ENCODE measurements at regions not wholly inside any gene's neighbourhood (a gene's known extent, or its start where the extent isn't known, plus 50 kb on each side); places are given as distances from the start of the nearest gene placed in this dataset.
"Not testable (repeated sequence)": the region's sequence is repeated elsewhere in the genome, so short reads cannot be mapped to it uniquely, and the experiment has no call there.

DNA sequence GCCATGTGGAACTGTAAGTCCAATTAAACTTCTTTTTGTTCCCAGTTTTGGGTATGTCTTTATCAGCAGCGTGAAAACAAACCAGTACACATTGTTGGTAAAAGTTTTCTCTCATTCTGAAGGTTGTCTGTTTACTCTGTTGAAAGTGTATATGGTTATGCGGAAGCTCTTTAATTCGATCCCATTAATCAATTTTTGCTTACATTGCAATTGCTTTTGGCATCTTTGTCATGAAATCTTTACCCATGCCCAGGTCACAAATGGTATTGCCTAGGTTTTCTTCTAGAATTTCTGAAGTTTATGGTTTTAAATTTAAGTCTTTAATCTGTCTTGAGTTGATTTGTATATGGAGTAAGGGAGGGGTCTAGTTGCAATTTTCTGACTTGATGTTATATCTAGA lies 1901.9 kb downstream of the MAT2B start:
- no peak for DNase-seq (ENCODE audit: low read depth)

DNA sequence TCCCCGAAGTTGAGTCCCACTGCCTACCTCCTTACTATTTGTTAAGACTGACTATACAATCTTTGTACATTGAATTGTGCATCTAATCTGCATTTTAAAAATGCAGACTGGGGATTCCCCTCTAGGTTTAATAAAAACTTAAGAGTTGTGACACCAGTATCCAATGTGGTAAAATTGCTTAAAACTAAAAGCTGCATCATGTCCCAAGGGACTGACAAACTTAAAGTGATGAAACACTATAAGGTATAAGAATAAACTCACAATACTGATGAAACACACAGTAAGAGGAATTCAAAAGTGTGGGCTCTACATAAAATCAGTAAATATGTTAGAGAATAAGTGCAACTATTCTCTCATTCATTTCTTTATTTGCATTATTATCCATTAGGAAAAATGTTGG lies 1905.1 kb downstream of the MAT2B start:
- no peak for DNase-seq (ENCODE audit: low read depth)

DNA sequence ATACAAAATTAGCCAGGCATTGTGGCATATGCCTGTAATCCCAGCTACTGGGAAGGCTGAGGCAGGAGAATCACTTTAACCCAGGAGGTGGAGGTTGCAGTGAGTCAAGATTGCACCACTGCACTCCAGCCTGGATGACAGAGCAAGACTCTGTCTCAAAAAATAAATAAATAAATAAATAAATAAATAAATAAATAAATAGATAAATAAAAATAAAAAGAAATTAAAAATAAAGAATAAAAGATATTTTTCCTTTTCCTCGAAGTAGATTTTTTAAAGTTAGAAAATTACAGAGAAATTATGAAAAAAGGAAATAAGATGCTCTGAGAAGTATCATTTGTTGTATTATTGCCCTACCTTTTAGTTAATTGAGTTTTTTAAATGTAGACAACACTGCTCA lies 1906.1 kb downstream of the MAT2B start:
- DNase-seq (ENCODE audit: low read depth): not testable (repeated sequence)

DNA sequence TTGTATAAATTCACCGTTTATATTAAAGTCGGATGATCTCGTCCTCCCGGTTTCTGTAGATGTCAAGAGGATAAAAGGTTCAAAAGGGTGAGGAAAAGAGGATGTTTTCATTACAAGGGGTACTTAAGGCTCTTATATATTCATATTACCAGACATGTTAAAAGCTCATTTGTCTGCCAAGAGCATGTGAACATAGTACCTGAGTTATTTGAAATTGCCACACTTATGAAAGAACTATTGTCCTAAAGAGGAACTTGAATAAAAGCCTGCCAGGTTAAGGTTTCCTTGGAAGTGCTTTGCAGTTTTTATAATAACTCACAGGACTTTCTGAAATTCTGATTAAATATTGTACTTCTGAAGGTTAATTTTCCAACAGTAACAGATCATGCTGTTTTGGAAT lies 1915.1 kb downstream of the MAT2B start:
- DNase-seq (ENCODE audit: low read depth): no peak

- DNase-seq (ENCODE audit: low read depth): no peak
Observed at GRCh38 chr5:165423697-165424299, 1918.4 kb downstream of the MAT2B start.

DNA sequence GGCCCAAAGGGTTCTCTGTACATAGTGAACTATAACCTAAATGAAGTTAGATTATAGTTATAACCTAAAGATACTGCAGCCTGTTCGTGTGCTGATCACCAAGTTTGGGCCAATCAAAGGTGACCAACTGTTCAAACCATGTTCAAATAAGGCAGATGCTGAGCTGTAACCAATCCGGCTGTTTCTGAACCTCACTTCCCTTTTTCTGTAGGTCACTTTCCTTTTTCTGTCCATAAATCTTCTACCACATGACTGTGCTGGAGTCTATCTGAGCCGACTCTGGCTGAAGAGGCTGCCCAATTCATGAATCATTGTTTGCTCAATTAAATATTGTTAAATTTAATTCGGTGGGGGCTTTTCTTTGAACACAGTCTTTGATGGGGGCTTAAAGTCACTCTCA lies 1920.2 kb downstream of the MAT2B start:
- DNase-seq (ENCODE audit: low read depth): no peak

DNA sequence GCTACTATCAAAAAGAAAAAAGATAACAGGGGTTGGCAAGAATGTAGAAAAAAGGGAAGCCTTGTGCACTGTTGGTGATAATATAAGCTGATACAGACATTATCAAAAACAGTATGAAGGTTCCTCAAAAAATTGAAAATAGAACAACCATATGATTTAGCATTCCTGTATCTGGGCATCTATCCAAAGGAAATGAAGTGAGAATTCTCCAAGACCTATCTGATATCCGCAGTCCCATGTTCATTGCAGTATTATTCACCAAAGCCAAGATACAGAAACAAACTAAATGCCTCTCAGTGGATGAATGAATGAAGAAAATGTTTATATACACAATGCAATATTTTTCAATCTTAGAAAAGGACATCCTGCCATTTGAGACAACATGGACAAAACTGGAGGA lies 1943.3 kb downstream of the MAT2B start:
- DNase-seq (ENCODE audit: low read depth): no peak

- no peak for DNase-seq (ENCODE audit: low read depth)
Observed at GRCh38 chr5:165457859-165458481, 1952.6 kb downstream of the MAT2B start.

- DNase-seq (ENCODE audit: low read depth): no peak
Observed at GRCh38 chr5:165459232-165459631, 1953.8 kb downstream of the MAT2B start.

- DNase-seq (ENCODE audit: low read depth): no peak
Observed at GRCh38 chr5:165460911-165461310, 1955.5 kb downstream of the MAT2B start.

DNA sequence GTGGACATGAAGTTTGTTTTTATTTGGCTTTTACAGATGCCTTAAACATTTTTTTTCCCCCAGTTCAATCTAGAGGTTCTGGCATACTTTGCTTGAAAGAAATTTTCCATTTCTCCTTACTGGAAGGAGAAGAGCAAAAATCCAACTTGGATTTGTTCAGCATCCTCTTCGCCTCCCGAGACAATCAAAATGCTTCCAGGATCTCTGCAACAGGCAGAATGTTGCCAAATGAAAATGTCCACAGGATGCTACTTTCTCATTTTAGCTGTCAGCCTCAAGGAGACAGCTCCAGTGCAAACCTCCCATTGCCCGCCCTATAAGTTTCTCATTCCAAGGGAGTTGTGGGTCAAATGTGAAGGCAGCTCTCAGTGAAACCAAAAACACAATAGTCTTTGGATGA lies 1972.1 kb downstream of the MAT2B start:
- no peak for DNase-seq (ENCODE audit: low read depth)

DNA sequence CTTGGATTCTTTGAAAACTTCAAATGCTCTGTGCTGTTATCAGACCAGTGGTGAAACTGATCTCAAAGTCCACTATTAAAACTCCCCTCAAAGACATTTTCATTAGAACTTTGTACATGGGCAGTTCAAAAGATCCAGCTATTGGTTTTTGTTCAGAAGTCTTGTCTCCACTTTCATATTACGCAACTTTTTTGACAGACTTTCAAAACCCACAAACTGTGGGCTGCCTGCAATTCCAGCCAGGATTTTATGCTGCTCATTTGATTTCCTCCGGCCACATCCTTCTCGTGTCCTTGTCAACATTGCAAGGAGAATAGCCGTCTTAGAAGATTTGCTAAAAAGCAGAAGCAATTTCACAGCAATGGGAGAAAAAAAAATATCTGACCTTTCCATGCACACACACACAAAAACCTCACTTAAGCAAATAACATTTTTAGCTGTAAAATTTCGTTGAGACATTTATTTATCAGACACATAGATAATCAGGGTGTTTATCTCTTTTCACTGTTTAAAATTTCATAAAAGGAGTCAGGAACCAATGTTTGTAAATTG lies 1990.5 kb downstream of the MAT2B start:
- no peak for DNase-seq (ENCODE audit: low read depth)

DNA sequence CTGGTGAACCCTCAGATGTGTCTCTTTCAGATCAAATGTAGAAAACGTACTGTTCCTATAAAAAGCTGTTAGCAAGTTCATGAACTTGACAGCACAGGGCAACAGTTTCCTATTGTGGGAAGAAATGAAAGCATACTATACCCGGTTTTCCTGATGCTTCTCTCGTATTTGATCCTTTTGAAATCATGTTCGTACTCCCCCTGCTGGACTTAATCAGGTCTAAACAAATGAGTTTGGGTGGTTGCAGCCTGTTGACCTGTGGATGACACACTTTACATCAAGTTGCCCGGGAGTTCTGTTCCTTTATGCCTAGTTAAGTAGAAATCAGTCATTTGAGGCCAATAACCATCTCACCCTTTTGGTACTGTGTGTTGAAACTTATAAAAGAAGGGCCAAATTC lies 1992.3 kb downstream of the MAT2B start:
- no peak for DNase-seq (ENCODE audit: low read depth)

DNA sequence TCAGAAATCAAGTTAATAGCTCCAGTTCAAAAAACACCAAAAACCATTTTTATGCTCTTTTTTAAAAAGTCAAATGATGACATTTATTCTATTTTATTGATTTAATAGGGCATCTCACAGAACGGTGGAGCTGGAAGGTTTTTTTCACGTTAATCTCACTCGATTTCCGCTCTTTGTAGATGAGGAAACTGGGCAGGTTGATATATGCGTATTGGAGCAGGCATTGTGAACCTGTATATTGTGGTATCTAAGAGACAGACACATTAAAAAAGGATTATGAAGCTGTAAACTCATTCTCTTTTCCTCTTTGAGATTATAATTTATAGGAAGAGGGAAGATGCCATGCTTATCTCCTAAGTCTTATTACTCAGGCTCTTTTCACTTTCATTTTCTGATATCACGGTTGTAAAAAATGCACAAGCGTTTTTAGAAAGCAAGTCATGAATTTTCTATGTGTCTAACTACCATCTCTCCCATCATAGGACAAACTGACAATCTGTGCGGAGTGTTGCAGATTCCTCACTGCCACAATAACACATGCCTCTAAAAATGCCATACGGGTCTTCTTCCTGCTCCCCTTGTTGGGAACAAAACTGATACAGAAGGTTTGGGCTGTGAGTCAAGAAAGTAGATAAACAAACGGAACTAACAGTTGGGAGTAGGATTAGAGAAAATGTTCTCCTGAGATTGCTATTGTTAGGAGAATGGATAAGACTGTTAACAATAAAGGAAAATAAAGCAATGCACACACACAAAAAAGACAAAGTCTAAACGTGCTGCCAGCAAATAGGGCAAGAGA lies 1997.7 kb downstream of the MAT2B start:
- no peak for DNase-seq (ENCODE audit: low read depth)

GRCh38 chr5:165504674-165505073 lies 1999.3 kb downstream of the MAT2B start:
- no peak for DNase-seq (ENCODE audit: low read depth)

DNA sequence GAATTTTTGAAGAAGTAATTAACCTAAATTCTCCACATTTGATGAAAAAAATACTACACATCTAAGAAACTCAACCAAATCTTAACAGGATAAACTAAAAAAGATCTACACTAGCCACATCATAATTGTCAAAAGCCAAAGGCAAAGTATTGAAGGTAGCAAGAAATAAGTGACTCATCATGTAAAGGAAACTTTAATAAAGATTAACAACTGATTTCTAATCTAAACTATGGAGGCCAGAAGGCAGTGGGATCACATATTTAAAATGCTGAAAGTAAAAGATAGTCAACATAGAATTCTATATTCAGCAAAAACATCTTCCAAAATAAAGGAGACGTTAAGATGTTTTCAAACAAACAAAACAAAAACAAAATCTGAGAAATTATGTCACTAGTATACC lies 2002.9 kb downstream of the MAT2B start:
- DNase-seq (ENCODE audit: low read depth): no peak

- DNase-seq (ENCODE audit: low read depth): no peak
Observed at GRCh38 chr5:165508861-165509260, 2003.4 kb downstream of the MAT2B start.

DNA sequence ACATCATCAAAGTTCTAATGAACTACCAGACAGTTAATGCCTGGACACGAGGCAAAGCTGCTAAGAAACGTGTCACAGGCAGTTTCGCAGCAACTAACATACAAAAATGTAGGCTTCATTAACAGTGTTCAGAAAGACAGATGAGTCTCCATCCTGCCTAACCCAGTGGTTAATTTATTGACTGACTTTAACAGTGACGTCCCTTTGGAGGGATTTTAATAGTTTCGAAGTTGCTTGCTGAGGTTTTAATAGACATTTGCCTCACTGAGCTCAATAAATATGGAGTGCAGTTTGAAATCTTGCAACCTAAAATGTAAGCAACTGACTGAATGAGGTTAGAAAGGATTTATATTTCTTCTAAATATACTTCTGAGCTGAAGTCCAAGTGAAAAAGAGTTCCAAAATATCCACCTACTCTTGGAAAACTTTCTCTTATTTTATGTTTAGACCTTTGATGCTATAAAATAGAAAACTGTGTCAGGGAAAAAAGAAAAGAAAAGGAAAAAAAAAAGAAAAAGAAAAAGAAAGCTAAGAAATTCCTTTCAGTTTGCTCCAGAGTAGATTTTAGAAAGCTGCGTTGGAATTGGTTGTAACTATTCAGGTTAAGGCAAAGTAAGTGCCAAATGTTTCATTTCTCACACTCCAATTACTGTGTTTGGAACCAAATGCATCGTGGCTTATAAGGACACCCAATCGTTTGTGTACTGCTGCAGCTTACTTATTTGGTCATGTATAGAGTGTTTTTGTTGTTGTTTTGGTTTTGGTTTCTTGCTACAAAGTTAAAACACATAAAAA lies 2016.6 kb downstream of the MAT2B start:
- DNase-seq (ENCODE audit: low read depth): no peak

GRCh38 chr5:165525271-165525670 lies 2019.9 kb downstream of the MAT2B start:
- DNase-seq (ENCODE audit: low read depth): no peak

DNA sequence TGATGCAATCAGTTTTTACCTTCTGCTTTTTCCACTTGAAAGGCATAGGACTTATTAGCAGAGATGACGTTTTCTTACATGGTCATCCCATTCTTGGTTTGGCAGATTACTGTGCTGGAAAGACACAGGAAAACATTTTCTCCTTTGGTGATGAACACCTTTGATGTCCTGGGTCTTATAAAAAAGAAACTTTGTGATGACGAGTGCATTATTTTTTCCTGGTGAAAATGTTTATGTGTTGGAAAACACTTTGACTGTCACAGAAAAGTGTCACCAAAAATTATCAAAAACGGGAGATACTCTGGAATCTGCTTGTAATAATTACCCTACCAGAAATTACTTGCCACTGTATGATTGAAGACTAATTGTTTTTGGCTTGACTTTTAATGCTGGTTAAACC lies 2020.9 kb downstream of the MAT2B start:
- no peak for DNase-seq (ENCODE audit: low read depth)

GRCh38 chr5:165527577-165527976 lies 2022.2 kb downstream of the MAT2B start:
- no peak for DNase-seq (ENCODE audit: low read depth)

DNA sequence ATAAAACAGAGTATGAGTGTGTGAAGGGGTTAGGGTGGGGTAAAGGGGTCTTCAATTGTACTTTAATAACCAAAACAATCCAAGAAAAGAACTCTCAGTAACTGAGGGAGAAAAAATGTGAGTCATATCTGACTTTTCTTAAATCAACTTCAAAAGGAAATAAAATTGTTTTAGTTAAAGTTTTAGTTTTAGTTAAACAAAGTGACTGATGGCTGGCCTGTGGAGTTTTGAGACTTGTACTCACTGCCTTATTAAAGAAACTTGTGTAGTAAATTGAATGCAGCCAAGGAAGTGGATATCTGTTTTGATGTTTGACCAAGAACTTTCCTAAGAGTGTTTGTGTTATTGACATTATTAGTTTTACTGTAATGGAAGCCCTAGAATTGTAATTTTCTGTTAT lies 2032.6 kb downstream of the MAT2B start:
- no peak for DNase-seq (ENCODE audit: low read depth)

All from stimulated activated CD8-positive, alpha-beta memory T cell treated with anti-CD3 and anti-CD28 coated beads, Interleukin-15, amount 100 ng/mL, for 1 hour (primary cell).